Mesenchymal stem cell (in vitro differentiated cells and primary cell): ENCODE measurements at regions not wholly inside any gene's neighbourhood (a gene's known extent, or its start where the extent isn't known, plus 50 kb on each side); places are given as distances from the start of the nearest gene placed in this dataset.

Experiments
- DNase-seq: peaks from one replicate; pipeline ENCODE4 v3.0.0-alpha.2; 2013
- H2AFZ ChIP-seq: one replicate; pipeline ENCODE4 v1.6.1; 2013; ENCODE audit warnings: low read depth, mild to moderate bottlenecking, control low read depth, inconsistent platforms, low read length, moderate library complexity
- H2AK5ac ChIP-seq: 2 replicates; pipeline ENCODE4 v1.6.1; 2013; ENCODE audit warnings: low read length, moderate library complexity, mild to moderate bottlenecking, inconsistent platforms; ENCODE audit not compliant: severe bottlenecking
- H2BK120ac ChIP-seq: one replicate; pipeline ENCODE4 v1.6.1; 2013; ENCODE audit warnings: low read depth, mild to moderate bottlenecking, inconsistent platforms, low read length, moderate library complexity
- H2BK12ac ChIP-seq, 2 experiments: one replicate each; pipeline ENCODE4 v1.6.1; 2013; ENCODE audit warnings: inconsistent platforms in 2 of 2, low read length in 2 of 2, mild to moderate bottlenecking in 2 of 2, moderate library complexity in 2 of 2, control low read depth in 1 of 2
- H2BK15ac ChIP-seq: one replicate; pipeline ENCODE4 v1.6.1; 2013; ENCODE audit warnings: mild to moderate bottlenecking, low read depth, inconsistent platforms; ENCODE audit not compliant: poor library complexity, severe bottlenecking
- H2BK5ac ChIP-seq: 2 replicates; pipeline ENCODE4 v1.6.1; 2013; ENCODE audit warnings: low read depth, mild to moderate bottlenecking, low read length, control low read depth, inconsistent platforms; ENCODE audit not compliant: poor library complexity, severe bottlenecking
- H3K14ac ChIP-seq, 2 experiments: one replicate each; pipeline ENCODE4 v1.6.1; 2013; ENCODE audit warnings: inconsistent platforms in 2 of 2, low read length in 2 of 2, control low read depth in 1 of 2, mild to moderate bottlenecking in 1 of 2, moderate library complexity in 1 of 2
- H3K18ac ChIP-seq, 2 experiments: one replicate each; pipeline ENCODE4 v1.6.1; 2013; ENCODE audit warnings: inconsistent platforms in 2 of 2, low read length in 2 of 2, control low read depth in 1 of 2, low read depth in 1 of 2, mild to moderate bottlenecking in 1 of 2
- H3K23ac ChIP-seq, 2 experiments: one replicate each; pipeline ENCODE4 v1.6.1; 2013; ENCODE audit warnings: inconsistent platforms in 2 of 2, low read length in 2 of 2, mild to moderate bottlenecking in 2 of 2, moderate library complexity in 2 of 2, control low read depth in 1 of 2
- H3K27ac ChIP-seq: 2 replicates; pipeline ENCODE4 v1.5.1; 2013; ENCODE audit warnings: mild to moderate bottlenecking, moderate library complexity, low read length, control low read depth, inconsistent platforms; ENCODE audit not compliant: poor library complexity, severe bottlenecking
- H3K27me3 ChIP-seq, 2 experiments: 2 replicates each; pipeline versions ENCODE4 v1.6.1 to v1.7.0; 2013; ENCODE audit warnings: low read length in 2 of 2, mild to moderate bottlenecking in 2 of 2, moderate library complexity in 2 of 2, control low read depth in 1 of 2, inconsistent platforms in 1 of 2; ENCODE audit not compliant: control insufficient read depth in 1 of 2, insufficient read depth in 1 of 2
- H3K36me3 ChIP-seq, 2 experiments: 2 replicates each; pipeline versions ENCODE4 v1.6.1 to v1.7.0; 2013; ENCODE audit warnings: low read length in 2 of 2, control low read depth in 1 of 2, inconsistent platforms in 1 of 2, low read depth in 1 of 2, mild to moderate bottlenecking in 1 of 2; ENCODE audit not compliant: insufficient read depth in 2 of 2, control insufficient read depth in 1 of 2
- H3K4ac ChIP-seq, 2 experiments: one replicate each; pipeline ENCODE4 v1.6.1; 2013; ENCODE audit warnings: inconsistent platforms in 2 of 2, low read length in 2 of 2, mild to moderate bottlenecking in 2 of 2, moderate library complexity in 2 of 2, control low read depth in 1 of 2, low read depth in 1 of 2
- H3K4me1 ChIP-seq: 2 replicates; pipeline ENCODE4 v1.6.1; 2013; ENCODE audit warnings: low read depth, low read length, control low read depth; ENCODE audit not compliant: control insufficient read depth, insufficient read depth
- H3K4me2 ChIP-seq: 2 replicates; pipeline ENCODE4 v1.6.1; 2013; ENCODE audit warnings: low read length, mild to moderate bottlenecking, inconsistent platforms; ENCODE audit not compliant: poor library complexity, severe bottlenecking
- H3K4me3 ChIP-seq, 2 experiments: 2 replicates each; pipeline versions ENCODE4 v1.5.1 to v1.7.0; 2013; ENCODE audit warnings: low read length in 2 of 2, mild to moderate bottlenecking in 2 of 2, control low read depth in 1 of 2, low read depth in 1 of 2; ENCODE audit not compliant: insufficient read depth in 1 of 2
- H3K79me1 ChIP-seq: replicated peaks from 2 replicates; pipeline ENCODE4 v1.6.1; 2013; ENCODE audit warnings: mild to moderate bottlenecking, control low read depth, low read length, inconsistent platforms; ENCODE audit not compliant: poor library complexity, severe bottlenecking
- H3K9ac ChIP-seq: 2 replicates; pipeline ENCODE4 v1.7.0; 2013; ENCODE audit warnings: mild to moderate bottlenecking, low read length, moderate library complexity
- H3K9me3 ChIP-seq: 2 replicates; pipeline ENCODE4 v1.7.0; 2013; ENCODE audit warnings: mild to moderate bottlenecking, low read length; ENCODE audit not compliant: control insufficient read depth
- H4K8ac ChIP-seq: one replicate; pipeline ENCODE4 v1.6.1; 2013; ENCODE audit warnings: inconsistent platforms, mild to moderate bottlenecking, low read length, moderate library complexity
- H4K91ac ChIP-seq: one replicate; pipeline ENCODE4 v1.6.1; 2013; ENCODE audit warnings: mild to moderate bottlenecking, low read length, inconsistent platforms
- WGBS: methylation state at CpG from one replicate; pipeline ENCODE4 v1.1.7; 2013; ENCODE audit warnings: mixed read lengths; 5-methylcytosine and 5-hydroxymethylcytosine counted together

GRCh38 chr18:46297124-46297523 is 192.9 kb downstream of the HAUS1 start:
- H3K4ac ChIP-seq: no peak overlapping the region
- no peak overlapping the region for H3K27ac ChIP-seq
- H3K79me1 ChIP-seq: no peaks in the 10 kb centered on the region
- no peak overlapping the region for H2BK5ac ChIP-seq
- H2BK120ac ChIP-seq: no peak overlapping the region
- no peak overlapping the region for H3K4me2 ChIP-seq
- no peak overlapping the region for H3K14ac ChIP-seq
- H3K18ac ChIP-seq: no peak overlapping the region
- WGBS: 57% methylated on average over 1 of the region's 1 CpG
- H3K36me3 ChIP-seq: no peaks in the 10 kb centered on the region
- no peak overlapping the region for H2BK15ac ChIP-seq
- H3K23ac ChIP-seq: no peak overlapping the region
- no peak overlapping the region for H4K91ac ChIP-seq
- H3K9ac ChIP-seq: no peak overlapping the region
- no peak overlapping the region for H2AFZ ChIP-seq
- H3K9me3 ChIP-seq: no peaks in the 10 kb centered on the region
- no peak overlapping the region for H2AK5ac ChIP-seq
- H4K8ac ChIP-seq: no peak overlapping the region
- no peak overlapping the region for H3K4me3 ChIP-seq
- H2BK12ac ChIP-seq: no peak overlapping the region
- H3K27me3 ChIP-seq: peaks cover 10 to 41% of the 10 kb centered on the region in 2 experiments
- no peaks in the 10 kb centered on the region for H3K4me1 ChIP-seq
- DNase-seq: no peak

- WGBS: 89% methylated on average over 3 of the region's 3 CpGs
- Histone ChIP-seq H2BK12ac (no peak overlapping the region), H2BK15ac (no peak overlapping the region), H2BK5ac (no peak overlapping the region), H4K8ac (no peak overlapping the region), H2BK120ac (no peak overlapping the region), H2AFZ (no peak overlapping the region), H3K9me3 (no peaks in the 10 kb centered on the region), H3K4me3 (no peak overlapping the region), H3K18ac (no peak overlapping the region), H3K4ac (no peak overlapping the region), H3K36me3 (no peaks in the 10 kb centered on the region), H3K14ac (no peak overlapping the region), H3K27ac (no peak overlapping the region), H3K4me1 (no peaks in the 10 kb centered on the region), H3K79me1 (no peaks in the 10 kb centered on the region), H3K4me2 (no peak overlapping the region), H3K23ac (no peak overlapping the region), H4K91ac (no peak overlapping the region), H2AK5ac (no peak overlapping the region), H3K9ac (no peak overlapping the region), H3K27me3 (peaks cover 10 to 43% of the 10 kb centered on the region in 2 experiments)
- no peak for DNase-seq
Observed at GRCh38 chr18:46297621-46298020, 193.4 kb downstream of the HAUS1 start.

GRCh38 chr18:46298511-46298910 is 194.3 kb downstream of the HAUS1 start:
- Histone ChIP-seq H3K27me3 (peaks cover 10 to 47% of the 10 kb centered on the region in 2 experiments), H4K8ac (no peak overlapping the region), H3K4me3 (no peak overlapping the region), H2AFZ (no peak overlapping the region), H2AK5ac (no peak overlapping the region), H2BK120ac (no peak overlapping the region), H2BK15ac (no peak overlapping the region), H3K9me3 (peaks cover 3% of the 10 kb centered on the region), H3K18ac (no peak overlapping the region), H3K36me3 (no peaks in the 10 kb centered on the region), H3K23ac (no peak overlapping the region), H2BK5ac (no peak overlapping the region), H3K4ac (no peak overlapping the region), H2BK12ac (no peak overlapping the region), H3K79me1 (no peaks in the 10 kb centered on the region), H3K4me1 (no peaks in the 10 kb centered on the region), H3K4me2 (no peak overlapping the region), H3K27ac (no peak overlapping the region), H3K14ac (no peak overlapping the region), H4K91ac (no peak overlapping the region), H3K9ac (no peak overlapping the region)
- WGBS: 90% methylated on average over 5 of the region's 6 CpGs
- no peak for DNase-seq

GRCh38 chr18:46299465-46300008 is 195.4 kb downstream of the HAUS1 start:
- Histone ChIP-seq H2BK15ac (no peak overlapping the region), H3K4ac (no peak overlapping the region), H3K4me3 (no peak overlapping the region), H2BK12ac (no peak overlapping the region), H3K9ac (no peak overlapping the region), H4K8ac (no peak overlapping the region), H3K23ac (no peak overlapping the region), H2BK120ac (no peak overlapping the region), H4K91ac (no peak overlapping the region), H3K27me3 (peaks cover 14 to 49% of the 10 kb centered on the region in 2 experiments), H3K36me3 (no peaks in the 10 kb centered on the region), H3K14ac (no peak overlapping the region), H2AFZ (no peak overlapping the region), H3K9me3 (peaks cover 6% of the 10 kb centered on the region), H3K4me2 (no peak overlapping the region), H3K27ac (no peak overlapping the region), H3K18ac (no peak overlapping the region), H2BK5ac (no peak overlapping the region), H3K4me1 (no peaks in the 10 kb centered on the region), H2AK5ac (no peak overlapping the region), H3K79me1 (no peaks in the 10 kb centered on the region)
- no peak for DNase-seq
- WGBS: 86% methylated on average over 5 of the region's 7 CpGs
